Colonic mucosa (tissue), 4 donors: ENCODE measurements at regions not wholly inside any gene's neighbourhood (a gene's known extent, or its start where the extent isn't known, plus 50 kb on each side); places are given as distances from the start of the nearest gene placed in this dataset.

Experiments used
- DNase-seq: peaks from one replicate; pipeline ENCODE4 v3.0.0-alpha.2; 2020
- H3K27ac ChIP-seq: fragments of 200-600 bp; one replicate; pipeline ENCODE4 v1.8.0; 2021
- H3K27me3 ChIP-seq: fragments of 200-600 bp; one replicate; pipeline ENCODE4 v1.8.0; 2021
- H3K36me3 ChIP-seq: fragments of 200-600 bp; one replicate; pipeline ENCODE4 v1.8.0; 2021
- H3K4me1 ChIP-seq: fragments of 200-600 bp; one replicate; pipeline ENCODE4 v1.8.0; 2021; ENCODE audit warnings: mild to moderate bottlenecking
- H3K4me3 ChIP-seq: fragments of 200-600 bp; one replicate; pipeline ENCODE4 v1.8.0; 2021
- H3K9ac ChIP-seq, 2 donors: one replicate each; pipeline ENCODE4 v1.7.0; 2013; ENCODE audit warnings: control low read depth in 2 of 2, low read depth in 2 of 2, low read length in 2 of 2
- H3K9me3 ChIP-seq: fragments of 200-600 bp; one replicate; pipeline ENCODE4 v1.8.0; 2021
- CTCF ChIP-seq: fragments of 200-600 bp; IDR thresholded peaks from one replicate; pipeline ENCODE4 v1.8.0; 2022; ENCODE audit warnings: antibody characterized with exemption, mild to moderate bottlenecking
- intact Hi-C: fragments of 100-400 bp; cut with DNase I; formaldehyde crosslinking; loops from one replicate; pipeline ENCODE4 v1.14.1; 2022
- donor health status: healthy.
- donor health status: DM: no; HTN: no; CAD: no.
- donor health status: DM: no; HTN: no; CAD: no.

GRCh38 chr1:185672719-185673360, 61.4 kb upstream of the HMCN1 start:
- Histone ChIP-seq H3K27me3 (no peaks in the 10 kb centered on the region), H3K27ac (no peak overlapping the region), H3K4me1 (no peaks in the 10 kb centered on the region), H3K9me3 (no peaks in the 10 kb centered on the region), H3K36me3 (no peaks in the 10 kb centered on the region), H3K9ac (no peak overlapping the region), H3K4me3 (no peak overlapping the region)
- no peak for TF ChIP-seq CTCF
- intact Hi-C loops, result loop anchor here (10.0 kb wide), 1 partner anchor 358 kb away; the partner anchor contains the start of gene IVNS1ABP
- DNase-seq, result no peak

- Histone ChIP-seq H3K9ac (no peak overlapping the region), H3K27ac (no peak overlapping the region), H3K36me3 (no peaks in the 10 kb centered on the region), H3K4me1 (no peaks in the 10 kb centered on the region), H3K27me3 (no peaks in the 10 kb centered on the region), H3K4me3 (no peak overlapping the region), H3K9me3 (no peaks in the 10 kb centered on the region)
- peak; percentile 34 for TF ChIP-seq CTCF
- intact Hi-C loops, result loop anchor here (10.0 kb wide), 1 partner anchor 355 kb away; the partner anchor contains the start of gene IVNS1ABP
- DNase-seq, result no peak
These were observed 64.0 kb upstream of the HMCN1 start for GRCh38 chr1:185670187-185670627.

GRCh38 chr1:185668013-185668412, 66.2 kb upstream of the HMCN1 start:
- intact Hi-C loops, result no loop called here
- no peak overlapping the region for H3K4me3 ChIP-seq

GRCh38 chr1:185666582-185666981, 67.6 kb upstream of the HMCN1 start:
- Histone ChIP-seq H3K27me3 (no peaks in the 10 kb centered on the region), H3K4me3 (no peak overlapping the region), H3K9ac (no peak overlapping the region), H3K36me3 (no peaks in the 10 kb centered on the region), H3K4me1 (no peaks in the 10 kb centered on the region), H3K27ac (no peak overlapping the region), H3K9me3 (no peaks in the 10 kb centered on the region)
- DNase-seq, result no peak
- TF ChIP-seq CTCF, result no peak
- intact Hi-C loops, result no loop called here

More at GRCh38 chr1:185668013-185668412, 66.2 kb upstream of the HMCN1 start:
- Histone ChIP-seq H3K36me3 (no peaks in the 10 kb centered on the region), H3K9ac (no peak overlapping the region), H3K27me3 (no peaks in the 10 kb centered on the region), H3K4me1 (no peaks in the 10 kb centered on the region), H3K27ac (no peak overlapping the region), H3K9me3 (no peaks in the 10 kb centered on the region)
- no peak for DNase-seq
- TF ChIP-seq CTCF, result no peak

GRCh38 chr1:185663771-185664296, 70.4 kb upstream of the HMCN1 start:
- no peaks in the 10 kb centered on the region for H3K4me1 ChIP-seq
- no peak for TF ChIP-seq CTCF
- H3K4me3 ChIP-seq, result no peak overlapping the region
- DNase-seq, result no peak
- H3K9me3 ChIP-seq, result no peaks in the 10 kb centered on the region
- H3K36me3 ChIP-seq, result no peaks in the 10 kb centered on the region
- intact Hi-C loops, result no loop called here
- H3K9ac ChIP-seq, result no peak overlapping the region
- H3K27me3 ChIP-seq, result no peaks in the 10 kb centered on the region
- no peak overlapping the region for H3K27ac ChIP-seq
